ENCODE measurements at regions not wholly inside any gene's neighbourhood (a gene's known extent, or its start where the extent isn't known, plus 50 kb on each side); places are given as distances from the start of the nearest gene placed in this dataset.

- Mint-ChIP-seq H3K4me1 (ENCODE audit: low read depth) (no peaks in the 10 kb centered on the region), H3K4me3 (ENCODE audit: unreplicated experiment) (no peak overlapping the region), H3K36me3 (ENCODE audit: low read depth) (peaks cover 2% of the 10 kb centered on the region), H3K27me3 (ENCODE audit: low read depth) (peaks cover 17% of the 10 kb centered on the region), H3K27ac (ENCODE audit: unreplicated experiment) (no peak overlapping the region), H3K9me3 (ENCODE audit: low read depth) (no peaks in the 10 kb centered on the region)
- no peak for TF ChIP-seq CTCF (IDR thresholded peaks at IDR 0.05)
- no peak for DNase-seq (ENCODE audit: low spot score)
These were observed 124.8 kb upstream of the ST8SIA2 start for GRCh38 chr15:92268900-92269299.

- TF ChIP-seq CTCF (IDR thresholded peaks at IDR 0.05), result no peak
- H3K9me3 Mint-ChIP-seq (ENCODE audit: low read depth), result no peaks in the 10 kb centered on the region
- no peaks in the 10 kb centered on the region for H3K4me1 Mint-ChIP-seq (ENCODE audit: low read depth)
- peaks cover 21% of the 10 kb centered on the region for H3K27me3 Mint-ChIP-seq (ENCODE audit: low read depth)
- no peak overlapping the region for H3K27ac Mint-ChIP-seq (ENCODE audit: unreplicated experiment)
- no peak overlapping the region for H3K4me3 Mint-ChIP-seq (ENCODE audit: unreplicated experiment)
- H3K36me3 Mint-ChIP-seq (ENCODE audit: low read depth), result peaks cover 2% of the 10 kb centered on the region
- no peak for DNase-seq (ENCODE audit: low spot score)
These were observed 122.5 kb upstream of the ST8SIA2 start for GRCh38 chr15:92271179-92271578.

GRCh38 chr15:92272106-92272505 is 121.6 kb upstream of the ST8SIA2 start:
- H3K27ac Mint-ChIP-seq (ENCODE audit: unreplicated experiment), result no peak overlapping the region
- H3K4me1 Mint-ChIP-seq (ENCODE audit: low read depth), result no peaks in the 10 kb centered on the region
- DNase-seq (ENCODE audit: low spot score), result no peak
- H3K36me3 Mint-ChIP-seq (ENCODE audit: low read depth), result peaks cover 2% of the 10 kb centered on the region
- TF ChIP-seq CTCF (IDR thresholded peaks at IDR 0.05), result no peak
- no peaks in the 10 kb centered on the region for H3K9me3 Mint-ChIP-seq (ENCODE audit: low read depth)
- H3K27me3 Mint-ChIP-seq (ENCODE audit: low read depth), result peaks cover 21% of the 10 kb centered on the region
- no peak overlapping the region for H3K4me3 Mint-ChIP-seq (ENCODE audit: unreplicated experiment)

- Mint-ChIP-seq H3K9me3 (ENCODE audit: low read depth) (no peaks in the 10 kb centered on the region), H3K36me3 (ENCODE audit: low read depth) (peaks cover 2% of the 10 kb centered on the region), H3K27ac (ENCODE audit: unreplicated experiment) (no peak overlapping the region), H3K4me3 (ENCODE audit: unreplicated experiment) (no peak overlapping the region), H3K4me1 (ENCODE audit: low read depth) (no peaks in the 10 kb centered on the region), H3K27me3 (ENCODE audit: low read depth) (peaks cover 21% of the 10 kb centered on the region)
- DNase-seq (ENCODE audit: low spot score), result no peak
- TF ChIP-seq CTCF (IDR thresholded peaks at IDR 0.05), result no peak
These were observed 120.4 kb upstream of the ST8SIA2 start for GRCh38 chr15:92273286-92273685.

- H3K27me3 Mint-ChIP-seq (ENCODE audit: low read depth), result peaks cover 21% of the 10 kb centered on the region
- TF ChIP-seq CTCF (IDR thresholded peaks at IDR 0.05), result no peak
- H3K27ac Mint-ChIP-seq (ENCODE audit: unreplicated experiment), result no peak overlapping the region
- no peaks in the 10 kb centered on the region for H3K4me1 Mint-ChIP-seq (ENCODE audit: low read depth)
- H3K4me3 Mint-ChIP-seq (ENCODE audit: unreplicated experiment), result no peak overlapping the region
- no peak for DNase-seq (ENCODE audit: low spot score)
- H3K9me3 Mint-ChIP-seq (ENCODE audit: low read depth), result no peaks in the 10 kb centered on the region
- peaks cover 2% of the 10 kb centered on the region for H3K36me3 Mint-ChIP-seq (ENCODE audit: low read depth)
These were observed 120.0 kb upstream of the ST8SIA2 start for GRCh38 chr15:92273723-92274122.
